ENCODE measurements at regions not wholly inside any gene's neighbourhood (a gene's known extent, or its start where the extent isn't known, plus 50 kb on each side); places are given as distances from the start of the nearest gene placed in this dataset.

GRCh38 chr2:173590276-173590861 is 235.7 kb downstream of the CDCA7 start (continued):
- TF ChIP-seq RFX5 (IDR thresholded peaks at IDR 0.05; ENCODE audit: borderline replicate concordance, low read depth, low read length) (no peak), EP300 (IDR thresholded peaks at IDR 0.05; ENCODE audit: borderline replicate concordance in 1 of 2, low read depth in 2 of 2, low read length in 2 of 2) (no peak), CHD1 (IDR thresholded peaks at IDR 0.05; ENCODE audit: low read depth, low read length) (no peak), ZNF274 (IDR thresholded peaks at IDR 0.05; ENCODE audit: borderline replicate concordance, extremely low read depth, low read length) (no peak)
